DMS153 (cell line): ENCODE measurements at regions not wholly inside any gene's neighbourhood (a gene's known extent, or its start where the extent isn't known, plus 50 kb on each side); places are given as distances from the start of the nearest gene placed in this dataset.

Source experiments
- DNase-seq: peaks from one replicate; lab custom pipeline; 2025; lab: John Stamatoyannopoulos, UW

- no peak for DNase-seq
Observed at GRCh38 chr3:88573472-88573871, 423.7 kb downstream of the C3orf38 start.

GRCh38 chr3:88574146-88574545 is 424.4 kb downstream of the C3orf38 start:
- no peak for DNase-seq

GRCh38 chr3:88584451-88584850 is 434.7 kb downstream of the C3orf38 start:
- no peak for DNase-seq

- DNase-seq: no peak
Observed at GRCh38 chr3:88586121-88586640, 436.4 kb downstream of the C3orf38 start.

- no peak for DNase-seq
Observed at GRCh38 chr3:88589138-88589537, 439.4 kb downstream of the C3orf38 start.

GRCh38 chr3:88595026-88595425 is 445.3 kb downstream of the C3orf38 start:
- DNase-seq: no peak

GRCh38 chr3:88596451-88596850 is 446.7 kb downstream of the C3orf38 start:
- DNase-seq: no peak

- DNase-seq: no peak
Observed at GRCh38 chr3:88610820-88611219, 461.1 kb downstream of the C3orf38 start.

- DNase-seq: no peak
Observed at GRCh38 chr3:88611826-88612326, 462.1 kb downstream of the C3orf38 start.

GRCh38 chr3:88616413-88616812 is 466.7 kb downstream of the C3orf38 start:
- no peak for DNase-seq

GRCh38 chr3:88617283-88617682 is 467.5 kb downstream of the C3orf38 start:
- DNase-seq: no peak

- DNase-seq: no peak
Observed at GRCh38 chr3:88618021-88618645, 468.4 kb downstream of the C3orf38 start.

GRCh38 chr3:88621586-88621985 is 471.8 kb downstream of the C3orf38 start:
- DNase-seq: no peak

- DNase-seq: no peak
Observed at GRCh38 chr3:88623709-88624108, 473.9 kb downstream of the C3orf38 start.

- DNase-seq: no peak
Observed at GRCh38 chr3:88626456-88627120, 476.8 kb downstream of the C3orf38 start.

- DNase-seq: no peak
Observed at GRCh38 chr3:88628901-88629300, 478.5 kb upstream of the EPHA3 start.

GRCh38 chr3:88632226-88632625 is 475.2 kb upstream of the EPHA3 start:
- no peak for DNase-seq

- DNase-seq: no peak
Observed at GRCh38 chr3:88640581-88640980, 466.8 kb upstream of the EPHA3 start.

GRCh38 chr3:88641033-88641604 is 466.3 kb upstream of the EPHA3 start:
- no peak for DNase-seq

- no peak for DNase-seq
Observed at GRCh38 chr3:88657459-88657858, 450.0 kb upstream of the EPHA3 start.

GRCh38 chr3:88661433-88661824 is 446.0 kb upstream of the EPHA3 start:
- no peak for DNase-seq

GRCh38 chr3:88668180-88668579 is 439.2 kb upstream of the EPHA3 start:
- no peak for DNase-seq

- DNase-seq: no peak
Observed at GRCh38 chr3:88671573-88671972, 435.8 kb upstream of the EPHA3 start.
